GM23248 (cell line): ENCODE measurements at regions not wholly inside any gene's neighbourhood (a gene's known extent, or its start where the extent isn't known, plus 50 kb on each side); places are given as distances from the start of the nearest gene placed in this dataset.

ENCODE experiments used
- DNase-seq: peaks from one replicate; pipeline ENCODE4 v3.0.0-alpha.2; 2015
- H2AFZ ChIP-seq: fragments of 200-600 bp; sonication (generic); 2 replicates; pipeline ENCODE4 v1.6.1; 2016; ENCODE audit warnings: antibody characterized with exemption
- H3F3A ChIP-seq: fragments of 200-600 bp; sonication (generic); 2 replicates; pipeline ENCODE4 v1.6.1; 2016; ENCODE audit warnings: mild to moderate bottlenecking, antibody characterized with exemption, mixed run types; ENCODE audit not compliant: insufficient read depth
- H3K27ac ChIP-seq: fragments of 200-600 bp; sonication (generic); 2 replicates; pipeline ENCODE4 v1.5.1; 2016; ENCODE audit warnings: mild to moderate bottlenecking
- H3K27me3 ChIP-seq: fragments of 200-600 bp; sonication (generic); replicated peaks from 2 replicates; pipeline ENCODE4 v1.6.1; 2016; ENCODE audit warnings: mild to moderate bottlenecking; ENCODE audit not compliant: insufficient read depth
- H3K36me3 ChIP-seq: fragments of 200-600 bp; sonication (generic); 2 replicates; pipeline ENCODE4 v1.6.1; 2016; ENCODE audit warnings: low read depth, mild to moderate bottlenecking
- H3K4me1 ChIP-seq: fragments of 200-600 bp; sonication (generic); 2 replicates; pipeline ENCODE4 v1.6.1; 2016; ENCODE audit warnings: mild to moderate bottlenecking; ENCODE audit not compliant: insufficient read depth
- H3K4me2 ChIP-seq: fragments of 200-600 bp; sonication (generic); one replicate; pipeline ENCODE4 v1.6.1; 2016; ENCODE audit warnings: mild to moderate bottlenecking; ENCODE audit not compliant: unreplicated experiment
- H3K4me3 ChIP-seq: fragments of 200-600 bp; sonication (generic); 2 replicates; pipeline ENCODE4 v1.5.1; 2016; ENCODE audit warnings: mild to moderate bottlenecking
- H3K79me2 ChIP-seq: fragments of 200-600 bp; sonication (generic); 2 replicates; pipeline ENCODE4 v1.6.1; 2016; ENCODE audit warnings: mild to moderate bottlenecking; ENCODE audit not compliant: insufficient read depth
- H3K9ac ChIP-seq: fragments of 200-600 bp; sonication (generic); 2 replicates; pipeline ENCODE4 v1.6.1; 2016; ENCODE audit warnings: mild to moderate bottlenecking
- H3K9me2 ChIP-seq: fragments of 200-600 bp; sonication (generic); 2 replicates; pipeline ENCODE4 v1.6.1; 2016; ENCODE audit warnings: mixed run types, mild to moderate bottlenecking, moderate library complexity; ENCODE audit not compliant: insufficient read depth
- H3K9me3 ChIP-seq: fragments of 200-600 bp; sonication (generic); one replicate; pipeline ENCODE4 v1.6.1; 2017; ENCODE audit warnings: low read depth
- H4K20me1 ChIP-seq: fragments of 200-600 bp; sonication (generic); 2 replicates; pipeline ENCODE4 v1.6.0; 2016; ENCODE audit not compliant: insufficient read depth
- EZH2 ChIP-seq: fragments of 200-600 bp; sonication (generic); IDR thresholded peaks from 2 replicates; pipeline ENCODE4 v1.6.1; 2018; ENCODE audit warnings: antibody characterized with exemption, mild to moderate bottlenecking; ENCODE audit not compliant: insufficient read depth, poor library complexity, severe bottlenecking
- EZH2phosphoT487 ChIP-seq: fragments of 200-600 bp; sonication (generic); IDR thresholded peaks from 2 replicates; pipeline ENCODE4 v1.6.1; 2018; ENCODE audit warnings: antibody characterized with exemption, moderate library complexity, mild to moderate bottlenecking, low read depth; ENCODE audit not compliant: insufficient read depth
- WGBS, 2 experiments: methylation state at CpG; one replicate each; pipeline ENCODE4 v1.1.6; 2015 to 2017; ENCODE audit warnings: low lambda C conversion rate in 2 of 2, low coverage in 1 of 2; ENCODE audit errors: missing lambda C conversion rate in 2 of 2; 5-methylcytosine and 5-hydroxymethylcytosine counted together
- in situ Hi-C: fragments of 300-500 bp; cut with MboI; formaldehyde crosslinking; loops from 2 replicates; pipeline ENCODE4 v1.15.0; 2020

DNA sequence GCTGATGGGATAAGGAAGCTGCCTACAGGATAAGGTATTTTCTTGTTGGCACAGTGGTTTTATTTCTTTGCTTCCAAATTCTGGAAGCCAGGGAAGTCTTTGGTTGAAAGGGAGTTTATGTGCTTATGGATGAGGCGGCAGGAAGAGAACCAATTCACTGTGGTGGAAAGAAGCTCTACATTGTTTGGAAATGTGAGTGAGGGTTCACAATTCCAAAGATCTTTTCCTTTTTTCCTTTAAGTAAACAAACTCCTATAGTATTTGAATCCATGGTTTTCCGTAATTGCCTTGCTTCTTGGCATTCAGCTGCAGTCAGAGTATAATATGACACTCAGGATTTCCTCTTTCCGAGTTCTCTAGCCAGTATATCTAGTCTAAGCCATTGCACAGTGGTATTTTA is 86.2 kb downstream of the TEX29 start:
- H3F3A ChIP-seq = no peaks in the 10 kb centered on the region
- in situ Hi-C loops = no loop called here
- H2AFZ ChIP-seq = no peak overlapping the region
- no peak overlapping the region for H3K4me2 ChIP-seq
- WGBS, 2 experiments = 41 to 42% methylated on average over 3 of the region's 3 CpGs
- H3K79me2 ChIP-seq = no peaks in the 10 kb centered on the region
- TF ChIP-seq EZH2phosphoT487 (no peak), EZH2 (no peak)
- H3K9me3 ChIP-seq = no peaks in the 10 kb centered on the region
- no peaks in the 10 kb centered on the region for H3K36me3 ChIP-seq
- no peak overlapping the region for H3K4me3 ChIP-seq
- no peaks in the 10 kb centered on the region for H4K20me1 ChIP-seq
- no peak overlapping the region for H3K9ac ChIP-seq
- DNase-seq = no peak
- no peak overlapping the region for H3K27ac ChIP-seq
- no peaks in the 10 kb centered on the region for H3K4me1 ChIP-seq
- H3K27me3 ChIP-seq = peaks cover 31% of the 10 kb centered on the region
- H3K9me2 ChIP-seq = no peaks in the 10 kb centered on the region

DNA sequence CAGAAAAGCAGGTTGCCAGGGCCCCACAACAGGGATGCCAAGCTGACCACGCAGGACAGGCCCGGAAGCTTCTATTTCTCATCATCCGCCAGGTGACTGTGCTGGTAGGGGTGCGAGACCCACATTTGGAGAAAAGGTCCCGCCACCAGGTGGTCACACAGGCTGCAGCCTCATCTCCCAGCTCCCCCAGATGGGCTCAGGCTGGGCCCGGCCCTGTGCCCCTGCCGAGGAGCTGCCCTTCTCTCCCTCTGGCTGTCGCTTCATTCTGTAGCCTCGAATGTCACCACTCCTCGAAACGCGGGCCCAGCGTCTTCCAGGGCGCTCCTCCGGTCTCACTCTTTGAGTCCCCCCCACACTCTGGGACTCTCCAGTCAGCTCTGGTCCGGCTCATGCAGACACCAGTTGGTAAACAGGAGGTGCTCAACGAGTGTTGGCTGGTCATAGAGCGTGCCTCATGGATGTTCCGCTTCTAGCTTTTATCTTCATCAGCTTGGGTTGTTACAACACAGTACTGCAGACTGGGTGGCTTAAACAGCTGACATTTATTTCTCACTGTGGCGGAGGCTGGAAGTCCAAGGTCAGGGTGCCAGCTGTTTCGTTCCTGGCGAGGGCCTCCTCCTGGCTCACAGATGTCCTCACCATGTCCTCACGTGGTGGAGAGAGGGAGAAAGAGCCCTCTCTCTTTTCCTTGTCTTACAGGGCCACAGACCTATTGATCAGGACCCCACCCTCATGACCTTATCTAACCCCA is 87.1 kb downstream of the TEX29 start:
- WGBS, 2 experiments = 58 to 60% methylated on average over 23 of the region's 23 CpGs
- no peaks in the 10 kb centered on the region for H3K79me2 ChIP-seq
- TF ChIP-seq EZH2phosphoT487 = no peak
- TF ChIP-seq EZH2 = no peak
- no peaks in the 10 kb centered on the region for H3K4me1 ChIP-seq
- no peak for DNase-seq
- no peak overlapping the region for H3K27ac ChIP-seq
- no peaks in the 10 kb centered on the region for H3K9me2 ChIP-seq
- H3F3A ChIP-seq = no peaks in the 10 kb centered on the region
- no peaks in the 10 kb centered on the region for H3K9me3 ChIP-seq
- no peak overlapping the region for H3K9ac ChIP-seq
- H3K27me3 ChIP-seq = peaks cover 40% of the 10 kb centered on the region
- no peaks in the 10 kb centered on the region for H4K20me1 ChIP-seq
- no peak overlapping the region for H3K4me2 ChIP-seq
- no peak overlapping the region for H3K4me3 ChIP-seq
- H3K36me3 ChIP-seq = no peaks in the 10 kb centered on the region
- H2AFZ ChIP-seq = no peak overlapping the region
- in situ Hi-C loops = no loop called here

DNA sequence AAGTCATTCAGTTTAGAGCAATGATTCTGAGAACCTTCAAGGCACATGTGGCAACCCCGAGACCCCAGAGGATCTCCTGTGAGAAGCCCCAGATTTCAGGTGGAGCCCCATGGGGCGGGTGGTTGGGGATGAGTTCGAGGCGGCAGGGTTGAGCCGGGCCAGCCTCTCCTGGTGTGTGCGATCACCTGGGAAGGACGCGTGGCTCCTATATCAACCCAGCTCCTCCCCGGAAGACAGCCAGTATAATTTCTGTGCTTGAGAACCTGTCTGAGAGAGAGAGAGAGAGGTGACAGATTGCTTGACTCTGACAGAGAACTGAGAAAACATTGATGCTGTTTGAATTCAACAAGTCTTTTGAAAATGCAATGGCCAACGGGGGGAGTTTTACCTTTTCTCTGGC is 89.0 kb downstream of the TEX29 start:
- no peaks in the 10 kb centered on the region for H3K79me2 ChIP-seq
- no peaks in the 10 kb centered on the region for H3K9me3 ChIP-seq
- H3K36me3 ChIP-seq = no peaks in the 10 kb centered on the region
- H3K27ac ChIP-seq = no peak overlapping the region
- H3K27me3 ChIP-seq = peaks cover 49% of the 10 kb centered on the region
- no peaks in the 10 kb centered on the region for H4K20me1 ChIP-seq
- no peak overlapping the region for H3K4me2 ChIP-seq
- no peaks in the 10 kb centered on the region for H3K4me1 ChIP-seq
- H3K9me2 ChIP-seq = no peaks in the 10 kb centered on the region
- TF ChIP-seq EZH2 (no peak), EZH2phosphoT487 (no peak)
- H3K4me3 ChIP-seq = no peak overlapping the region
- no peak overlapping the region for H2AFZ ChIP-seq
- 40 to 50% methylated on average over 10 of the region's 10 CpGs for WGBS, 2 experiments
- no peaks in the 10 kb centered on the region for H3F3A ChIP-seq
- in situ Hi-C loops = no loop called here
- H3K9ac ChIP-seq = no peak overlapping the region
- DNase-seq = no peak

DNA sequence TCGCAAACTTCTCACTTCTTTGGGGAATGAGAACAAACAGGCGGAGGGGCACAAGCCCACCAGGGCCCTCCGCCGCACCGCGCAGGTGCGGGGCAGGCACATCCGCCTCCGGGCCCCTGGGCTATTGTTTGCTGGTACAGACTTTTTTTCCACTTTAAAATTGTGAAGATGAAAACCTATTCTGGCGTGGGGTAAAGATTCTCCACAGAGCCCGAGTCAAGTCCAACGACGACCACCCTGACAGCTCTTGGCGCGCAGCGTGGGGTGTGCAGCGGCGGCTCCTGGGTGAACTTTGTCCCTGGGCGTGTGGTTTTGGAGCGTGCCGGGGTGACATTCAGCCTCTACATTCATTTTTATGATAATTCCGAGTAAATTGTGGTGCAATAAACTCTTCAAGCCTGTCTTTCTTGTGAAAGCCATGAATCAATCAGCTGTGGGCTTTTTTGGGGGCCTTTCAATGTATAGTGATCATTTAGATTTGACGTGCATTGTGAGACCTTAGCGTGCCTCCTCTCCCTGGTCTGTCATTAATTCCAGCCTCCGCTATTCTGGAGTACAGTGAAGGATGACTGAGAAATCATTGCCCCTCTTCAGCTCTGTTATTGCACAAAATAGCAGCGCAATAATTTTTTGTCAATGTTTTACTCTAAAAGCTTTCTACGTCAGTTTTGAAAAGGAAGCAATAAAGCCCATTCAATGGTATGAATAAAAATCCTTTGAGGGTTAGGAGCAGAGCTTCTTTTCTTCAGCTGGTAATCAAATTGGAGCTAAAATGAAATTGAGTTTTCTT is 90.0 kb downstream of the TEX29 start:
- no peaks in the 10 kb centered on the region for H3K9me2 ChIP-seq
- no peaks in the 10 kb centered on the region for H3K9me3 ChIP-seq
- no peaks in the 10 kb centered on the region for H3K4me1 ChIP-seq
- H3K4me2 ChIP-seq = no peak overlapping the region
- no peaks in the 10 kb centered on the region for H3F3A ChIP-seq
- 65 to 68% methylated on average over 27 of the region's 27 CpGs for WGBS, 2 experiments
- TF ChIP-seq EZH2 = no peak
- no peak for TF ChIP-seq EZH2phosphoT487
- H3K27ac ChIP-seq = no peak overlapping the region
- in situ Hi-C loops = no loop called here
- H3K36me3 ChIP-seq = no peaks in the 10 kb centered on the region
- H3K9ac ChIP-seq = no peak overlapping the region
- H2AFZ ChIP-seq = no peak overlapping the region
- DNase-seq = no peak
- no peaks in the 10 kb centered on the region for H3K79me2 ChIP-seq
- peaks cover 55% of the 10 kb centered on the region for H3K27me3 ChIP-seq
- no peaks in the 10 kb centered on the region for H4K20me1 ChIP-seq
- no peak overlapping the region for H3K4me3 ChIP-seq
